SU-DHL-6 (cell line): ENCODE measurements at regions not wholly inside any gene's neighbourhood (a gene's known extent, or its start where the extent isn't known, plus 50 kb on each side); places are given as distances from the start of the nearest gene placed in this dataset.

Experiments used
- CTCF ChIP-seq: fragments of 200-600 bp; sonication (generic); IDR thresholded peaks from one replicate; pipeline ENCODE4 v1.5.1; 2017; ENCODE audit warnings: antibody characterized with exemption, mild to moderate bottlenecking, low read length, moderate library complexity; ENCODE audit not compliant: insufficient read depth, poor library complexity, severe bottlenecking
- EZH2phosphoT487 ChIP-seq: fragments of 200-600 bp; sonication (generic), shearing (Covaris generic); conservative IDR thresholded peaks from 2 replicates; pipeline ENCODE4 v1.6.1; 2018; ENCODE audit warnings: mild to moderate bottlenecking, antibody characterized with exemption, low read length, moderate library complexity, mixed read lengths

DNA sequence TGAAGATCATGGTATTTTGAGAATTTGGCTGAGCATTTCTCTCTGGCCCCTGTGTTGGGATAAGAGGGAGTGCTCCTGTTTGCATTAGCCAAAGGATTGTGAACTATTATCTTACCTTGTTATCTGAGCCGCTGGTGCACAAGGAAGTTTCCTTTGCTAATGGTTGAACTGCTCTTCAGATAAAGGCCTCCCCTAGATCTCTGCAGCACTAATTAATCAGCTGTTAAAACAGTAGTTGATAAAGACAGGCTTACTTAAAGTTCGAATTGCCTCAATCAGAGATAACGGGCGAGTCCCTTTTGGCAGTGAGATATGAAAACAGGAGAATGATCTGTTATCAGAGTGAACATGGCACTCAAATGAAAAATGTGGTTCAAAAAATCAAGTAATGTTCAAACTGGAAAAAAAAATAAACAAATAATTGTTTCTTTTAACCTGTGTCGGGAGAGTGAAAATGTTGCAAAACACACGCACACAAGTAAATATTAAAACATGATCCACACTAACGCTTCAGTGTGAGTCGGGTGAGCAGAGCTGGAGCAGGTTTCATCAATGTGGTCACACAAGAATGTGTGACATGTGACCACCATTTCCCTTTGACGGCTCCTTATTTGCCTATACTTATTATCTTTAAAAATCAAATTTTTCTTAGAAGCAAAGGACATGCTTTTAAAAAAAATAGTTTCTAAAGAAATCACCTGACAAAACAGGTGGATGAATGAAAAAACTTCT, 469.1 kb downstream of the SOX2 start:
- no peak for TF ChIP-seq CTCF
- TF ChIP-seq EZH2phosphoT487: no peak
